Mesenteric fat pad (tissue), 1 donor: ENCODE measurements at regions not wholly inside any gene's neighbourhood (a gene's known extent, or its start where the extent isn't known, plus 50 kb on each side); places are given as distances from the start of the nearest gene placed in this dataset.

Experiments used
- DNase-seq: peaks from one replicate; pipeline ENCODE4 v3.0.0-alpha.2; 2020; ENCODE audit warnings: low spot score
- donor health status: DM: yes; HTN: yes; CAD: no.

- DNase-seq, result no peak
Measured at GRCh38 chr10:29395409-29395808, 106.5 kb downstream of the LYZL1 start.

GRCh38 chr10:29397221-29397620, 108.4 kb downstream of the LYZL1 start:
- DNase-seq, result no peak

- DNase-seq, result no peak
Measured at GRCh38 chr10:29403208-29403607, 114.3 kb downstream of the LYZL1 start.

DNA sequence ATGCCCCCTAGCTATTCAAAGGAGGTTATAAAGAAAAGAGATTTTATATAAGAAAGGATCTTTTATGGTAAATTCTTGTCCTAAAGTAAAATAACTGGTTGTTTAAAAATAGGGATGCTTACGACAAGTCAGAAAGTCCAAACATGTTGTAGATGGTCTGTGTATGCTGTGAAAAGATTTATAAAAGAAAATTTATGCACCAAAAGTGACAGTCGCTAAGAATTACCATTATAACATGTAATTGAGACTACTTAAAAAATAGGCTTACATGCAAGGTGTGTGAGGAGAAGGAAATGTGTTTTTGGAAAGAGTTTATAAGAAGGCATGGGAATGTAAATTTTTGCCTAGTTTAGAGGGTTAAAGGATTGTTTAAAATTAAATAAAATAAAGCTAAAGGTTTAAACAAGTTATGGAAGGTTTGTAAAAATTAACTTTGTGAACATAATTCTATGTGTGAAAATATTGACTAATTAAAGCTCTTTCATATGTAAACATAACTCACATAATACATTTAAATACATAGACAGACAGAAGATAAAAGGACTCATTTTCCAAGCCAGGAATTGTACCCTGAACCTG, 118.5 kb downstream of the LYZL1 start:
- DNase-seq, result no peak
